Tibial artery (tissue), 4 donors: ENCODE measurements at regions not wholly inside any gene's neighbourhood (a gene's known extent, or its start where the extent isn't known, plus 50 kb on each side); places are given as distances from the start of the nearest gene placed in this dataset.

Experiments used
- DNase-seq, 2 donors: peaks; one replicate each; pipeline ENCODE4 v3.0.0-alpha.2; 2019
- H3K27ac ChIP-seq, 2 donors: fragments of 200-600 bp; sonication (generic) in 1 of 2; 1 replicate in 1 of 2; 2 replicates in 1 of 2; pipeline ENCODE4 v1.5.1; 2018 to 2019; ENCODE audit warnings: mild to moderate bottlenecking in 1 of 2
- H3K27me3 ChIP-seq, 2 donors: fragments of 200-600 bp; sonication (generic) in 1 of 2; one replicate each; pipeline versions ENCODE4 v1.5.1 to v1.6.0; 2016 to 2019
- H3K36me3 ChIP-seq, 3 donors: fragments of 200-600 bp; sonication (generic) in 2 of 3; one replicate each; pipeline ENCODE4 v1.5.1; 2016 to 2019; ENCODE audit warnings: mild to moderate bottlenecking in 2 of 3
- H3K4me1 ChIP-seq, 4 donors: fragments of 200-600 bp; sonication (generic) in 2 of 4; 1 replicate in 3 of 4; 2 replicates in 1 of 4; pipeline ENCODE4 v1.5.1; 2016 to 2019
- H3K4me3 ChIP-seq, 2 donors: fragments of 200-600 bp; sonication (generic) in 1 of 2; 1 replicate in 1 of 2; 2 replicates in 1 of 2; pipeline ENCODE4 v1.5.1; 2018 to 2019; ENCODE audit warnings: mild to moderate bottlenecking in 2 of 2
- H3K9me3 ChIP-seq, 3 donors: fragments of 200-600 bp; sonication (generic) in 1 of 3; one replicate each; pipeline ENCODE4 v1.5.1; 2016 to 2019
- CTCF ChIP-seq, 2 experiments: fragments of 200-600 bp in 1 of 2; fragments of 450-650 bp in 1 of 2; IDR thresholded peaks; one replicate each; pipeline ENCODE4 v1.5.1; 2017 to 2019; ENCODE audit warnings: antibody characterized with exemption in 2 of 2, mild to moderate bottlenecking in 1 of 2, moderate library complexity in 1 of 2
- intact Hi-C: fragments of 100-400 bp; cut with DNase I; formaldehyde crosslinking; loops from one replicate; pipeline ENCODE4 v1.15.0; 2023; ENCODE audit warnings: low total_unique reads

DNA sequence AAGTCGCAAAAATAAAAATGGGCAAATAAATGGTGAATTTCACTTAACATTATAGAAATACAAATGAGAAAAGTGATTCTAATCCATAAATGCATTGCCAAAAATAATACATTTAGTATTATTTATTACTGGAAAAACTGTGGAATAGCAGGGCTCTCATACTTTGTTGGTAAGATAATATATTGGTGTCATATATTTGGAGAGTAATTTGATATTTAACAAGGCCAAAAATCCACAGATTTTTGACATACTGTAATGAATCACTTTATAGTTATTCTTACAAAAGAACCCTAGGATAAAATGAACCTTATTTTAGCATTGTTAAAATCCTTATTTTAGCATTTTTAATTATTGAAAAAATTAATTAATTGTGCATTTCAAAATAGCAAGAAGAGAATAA is 397.2 kb upstream of the DAB2 start:
- H3K36me3 ChIP-seq = no peaks in the 10 kb centered on the region
- H3K27me3 ChIP-seq = no peaks in the 10 kb centered on the region
- H3K9me3 ChIP-seq = no peaks in the 10 kb centered on the region
- H3K4me3 ChIP-seq = no peak overlapping the region
- intact Hi-C loops = no loop called here
- H3K4me1 ChIP-seq = no peaks in the 10 kb centered on the region
- no peak for TF ChIP-seq CTCF (IDR thresholded peaks at IDR 0.05)
- H3K27ac ChIP-seq = no peak overlapping the region
- no peak for DNase-seq

GRCh38 chr5:39816866-39817265 is 392.1 kb upstream of the DAB2 start:
- Histone ChIP-seq H3K4me3 (no peak overlapping the region), H3K27ac (no peak overlapping the region), H3K9me3 (no peaks in the 10 kb centered on the region), H3K4me1 (no peaks in the 10 kb centered on the region), H3K36me3 (no peaks in the 10 kb centered on the region), H3K27me3 (no peaks in the 10 kb centered on the region)
- DNase-seq = no peak
- intact Hi-C loops = no loop called here
- TF ChIP-seq CTCF (IDR thresholded peaks at IDR 0.05) = no peak

DNA sequence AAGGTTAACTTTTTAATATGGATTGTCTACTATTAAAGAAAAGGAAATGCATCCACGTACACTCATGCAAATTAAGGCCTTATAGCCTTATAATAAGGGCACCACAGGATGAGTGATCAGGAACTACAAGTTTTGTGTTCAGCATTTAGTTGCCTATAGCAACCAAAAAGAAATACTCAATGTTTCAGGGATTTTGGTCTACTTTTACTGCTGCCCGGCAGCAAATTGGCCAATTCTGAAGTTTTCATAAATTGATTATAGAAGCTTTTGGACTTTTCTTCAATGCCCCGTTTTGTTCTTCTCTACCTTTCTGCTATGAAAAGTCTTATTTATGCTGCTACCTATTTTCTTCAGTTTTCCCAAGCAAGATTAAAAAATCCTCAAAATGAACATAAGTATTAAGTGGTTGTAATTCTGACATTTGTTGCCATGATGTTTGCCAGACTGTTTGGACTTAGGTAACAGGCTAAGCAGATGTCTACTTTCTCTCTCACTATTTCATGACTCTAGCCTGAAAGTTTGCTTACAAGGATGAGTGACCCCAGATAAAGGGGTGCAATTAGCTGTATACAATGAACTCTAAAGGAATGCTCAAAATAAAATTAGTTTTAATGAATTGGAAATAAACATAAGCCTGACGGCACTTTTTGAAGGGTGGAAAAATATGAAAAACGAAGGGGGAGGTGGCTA is 391.5 kb upstream of the DAB2 start:
- intact Hi-C loops = no loop called here
- H3K27ac ChIP-seq = no peak overlapping the region
- DNase-seq = no peak
- no peaks in the 10 kb centered on the region for H3K4me1 ChIP-seq
- no peaks in the 10 kb centered on the region for H3K27me3 ChIP-seq
- no peak overlapping the region for H3K4me3 ChIP-seq
- H3K36me3 ChIP-seq = no peaks in the 10 kb centered on the region
- TF ChIP-seq CTCF (IDR thresholded peaks at IDR 0.05) = no peak
- H3K9me3 ChIP-seq = no peaks in the 10 kb centered on the region

- Histone ChIP-seq H3K4me1 (no peaks in the 10 kb centered on the region), H3K27ac (no peak overlapping the region), H3K4me3 (no peak overlapping the region), H3K9me3 (no peaks in the 10 kb centered on the region), H3K36me3 (no peaks in the 10 kb centered on the region), H3K27me3 (no peaks in the 10 kb centered on the region)
- intact Hi-C loops = no loop called here
- DNase-seq = no peak
- TF ChIP-seq CTCF (IDR thresholded peaks at IDR 0.05) = no peak
Observed at GRCh38 chr5:39815711-39816110, 390.9 kb upstream of the DAB2 start.

- DNase-seq = no peak
- no peak overlapping the region for H3K4me3 ChIP-seq
- no peak for TF ChIP-seq CTCF (IDR thresholded peaks at IDR 0.05)
- no peaks in the 10 kb centered on the region for H3K9me3 ChIP-seq
- no peaks in the 10 kb centered on the region for H3K4me1 ChIP-seq
- H3K36me3 ChIP-seq = no peaks in the 10 kb centered on the region
- no peak overlapping the region for H3K27ac ChIP-seq
- H3K27me3 ChIP-seq = no peaks in the 10 kb centered on the region
- intact Hi-C loops = no loop called here
Observed at GRCh38 chr5:39811381-39811780, 386.6 kb upstream of the DAB2 start.

GRCh38 chr5:39808656-39809055 is 383.9 kb upstream of the DAB2 start:
- no peak for TF ChIP-seq CTCF (IDR thresholded peaks at IDR 0.05)
- Histone ChIP-seq H3K4me1 (no peaks in the 10 kb centered on the region), H3K4me3 (no peak overlapping the region), H3K27ac (no peak overlapping the region), H3K9me3 (no peaks in the 10 kb centered on the region), H3K27me3 (no peaks in the 10 kb centered on the region), H3K36me3 (no peaks in the 10 kb centered on the region)
- DNase-seq = no peak
- intact Hi-C loops = no loop called here
